B cell (primary cell): ENCODE measurements at regions not wholly inside any gene's neighbourhood (a gene's known extent, or its start where the extent isn't known, plus 50 kb on each side); places are given as distances from the start of the nearest gene placed in this dataset.

Source experiments
- ATAC-seq: fragments of 200-7000 bp; cut with Tn5 transposase; one replicate; pipeline ENCODE4 v1.10.0; 2021; ENCODE audit warnings: low read depth, mild to moderate bottlenecking, moderate number of reproducible peaks, moderate library complexity
- CTCF ChIA-PET: fragments of 350-600 bp; sonication (Branson Sonifier 250); formaldehyde crosslinking; loops from one replicate; lab custom pipeline; 2021; ENCODE audit warnings: antibody characterized with exemption, inconsistent platforms; lab: Charles Lee
- POLR2A ChIA-PET: fragments of 350-600 bp; sonication (Branson Sonifier 250); formaldehyde crosslinking; loops from one replicate; lab custom pipeline; 2021; ENCODE audit warnings: antibody characterized with exemption; lab: Charles Lee
- DNase-seq: peaks from one replicate; pipeline ENCODE4 v3.0.0; 2013
- H2AFZ ChIP-seq: 2 replicates; pipeline ENCODE4 v1.6.1; 2012; ENCODE audit warnings: mild to moderate bottlenecking, low read depth, low read length; ENCODE audit not compliant: insufficient read depth, poor library complexity, severe bottlenecking
- H3K27ac ChIP-seq, 2 donors: 1 replicate in 1 of 2; 2 replicates in 1 of 2; pipeline ENCODE4 v1.5.1; 2012 to 2013; ENCODE audit warnings: low read length in 2 of 2, mild to moderate bottlenecking in 2 of 2, moderate library complexity in 1 of 2
- H3K27me3 ChIP-seq, 4 experiments: fragments of 200-600 bp in 1 of 4; sonication (generic) in 1 of 4; replicated peaks in 1 of 4; 1 replicate in 2 of 4; 2 replicates in 2 of 4; pipeline versions ENCODE4 v1.6.1 to v1.7.0; 2013 to 2016; ENCODE audit warnings: low read length in 3 of 4, mild to moderate bottlenecking in 2 of 4, mixed read lengths in 1 of 4, moderate library complexity in 1 of 4; ENCODE audit not compliant: insufficient read depth in 4 of 4, control insufficient read depth in 3 of 4; ENCODE audit errors: control extremely low read depth in 1 of 4
- H3K36me3 ChIP-seq, 2 experiments: replicated peaks in 1 of 2; 1 replicate in 1 of 2; 2 replicates in 1 of 2; pipeline versions ENCODE4 v1.6.1 to v1.7.1; 2013; ENCODE audit warnings: low read length in 1 of 2; ENCODE audit not compliant: insufficient read depth in 2 of 2, control insufficient read depth in 1 of 2; ENCODE audit errors: control extremely low read depth in 1 of 2, extremely low read depth in 1 of 2
- H3K4me1 ChIP-seq, 2 donors: fragments of 200-600 bp in 1 of 2; sonication (generic) in 1 of 2; 1 replicate in 1 of 2; 2 replicates in 1 of 2; pipeline versions ENCODE4 v1.5.1 to v1.6.1; 2013 to 2017; ENCODE audit warnings: low read length in 2 of 2; ENCODE audit not compliant: control insufficient read depth in 2 of 2, insufficient read depth in 2 of 2
- H3K4me2 ChIP-seq: replicated peaks from 2 replicates; pipeline ENCODE3; 2012; ENCODE audit warnings: mild to moderate bottlenecking, low read depth, low read length; ENCODE audit not compliant: poor library complexity, severe bottlenecking
- H3K4me3 ChIP-seq, 5 experiments: fragments of 200-600 bp in 1 of 5; sonication (generic) in 1 of 5; 1 replicate in 3 of 5; 2 replicates in 2 of 5; pipeline versions ENCODE4 v1.5.1 to v1.7.0; 2011 to 2016; ENCODE audit warnings: low read length in 4 of 5, mild to moderate bottlenecking in 4 of 5, low read depth in 2 of 5, control low read depth in 1 of 5, moderate library complexity in 1 of 5; ENCODE audit not compliant: insufficient read depth in 1 of 5; ENCODE audit errors: control extremely low read depth in 1 of 5, extremely low read depth in 1 of 5
- H3K79me2 ChIP-seq: fragments of 200-600 bp; sonication (generic); one replicate; pipeline ENCODE4 v1.6.0; 2016; ENCODE audit warnings: low read length; ENCODE audit not compliant: control insufficient read depth, insufficient read depth
- H3K9ac ChIP-seq: fragments of 200-600 bp; sonication (generic); 2 replicates; pipeline ENCODE4 v1.6.1; 2017; ENCODE audit warnings: mild to moderate bottlenecking, low read length, moderate library complexity
- H3K9me3 ChIP-seq, 3 donors: one replicate each; pipeline versions ENCODE4 v1.6.1 to v1.7.1; 2013; ENCODE audit warnings: low read length in 2 of 3; ENCODE audit not compliant: control insufficient read depth in 2 of 3, insufficient read depth in 1 of 3; ENCODE audit errors: control extremely low read depth in 1 of 3
- H4K20me1 ChIP-seq: 2 replicates; pipeline ENCODE4 v1.6.0; 2012; ENCODE audit warnings: mild to moderate bottlenecking, low read length; ENCODE audit not compliant: insufficient read depth, control insufficient read depth, poor library complexity, severe bottlenecking
- H3K27ac Mint-ChIP-seq: one replicate; pipeline ENCODE4 v1.8.0; 2021; ENCODE audit warnings: mixed read lengths
- H3K27me3 Mint-ChIP-seq: one replicate; pipeline ENCODE4 v1.8.0; 2021; ENCODE audit warnings: mixed read lengths
- H3K4me1 Mint-ChIP-seq: one replicate; pipeline ENCODE4 v1.8.0; 2021; ENCODE audit warnings: mixed read lengths
- H3K4me3 Mint-ChIP-seq: one replicate; pipeline ENCODE4 v1.8.0; 2021; ENCODE audit warnings: mixed read lengths
- H3K9me3 Mint-ChIP-seq: one replicate; pipeline ENCODE4 v1.8.0; 2022; ENCODE audit warnings: mixed read lengths; ENCODE audit not compliant: insufficient read depth
- EZH2 ChIP-seq: IDR thresholded peaks from 2 replicates; pipeline ENCODE4 v1.6.1; 2012; ENCODE audit warnings: borderline replicate concordance, low read depth, mild to moderate bottlenecking, moderate library complexity, low read length; ENCODE audit not compliant: insufficient read depth, poor library complexity, severe bottlenecking
- WGBS: methylation state at CpG from one replicate; pipeline ENCODE4 v1.1.5; 2013; ENCODE audit warnings: missing lambda C conversion rate; ENCODE audit not compliant: insufficient coverage; 5-methylcytosine and 5-hydroxymethylcytosine counted together
- intact Hi-C: fragments of 100-400 bp; cut with micrococcal nuclease; formaldehyde crosslinking; loops from one replicate; pipeline ENCODE4 v1.10.0; 2022
- TF ChIP-seq, protein P1 (sequence below): fragments of 200-600 bp; IDR thresholded peaks from one replicate; pipeline ENCODE4 v1.8.0; 2022; ENCODE audit warnings: antibody characterized with exemption, mild to moderate bottlenecking

DNA sequence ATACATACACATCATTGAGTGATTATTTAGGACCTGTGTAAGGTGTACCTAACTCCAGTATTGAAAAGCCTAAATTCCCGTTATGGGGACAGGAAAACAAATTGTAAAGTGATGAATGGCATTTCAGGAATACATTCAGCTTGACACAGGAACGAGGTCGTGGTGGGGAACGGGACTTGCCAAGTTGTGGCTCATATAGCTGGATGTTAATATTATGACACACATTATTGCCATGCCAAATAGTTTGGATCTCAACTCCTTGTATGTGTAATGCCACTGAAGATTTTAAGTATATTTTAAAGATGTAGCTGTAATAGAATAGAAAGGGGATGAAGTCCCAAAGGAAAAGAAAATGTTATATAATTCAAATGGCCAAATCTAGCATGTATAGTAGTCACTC lies 227.2 kb upstream of the GOLIM4 start:
- TF ChIP-seq EZH2 = no peak
- TF ChIP-seq, protein P1, sequence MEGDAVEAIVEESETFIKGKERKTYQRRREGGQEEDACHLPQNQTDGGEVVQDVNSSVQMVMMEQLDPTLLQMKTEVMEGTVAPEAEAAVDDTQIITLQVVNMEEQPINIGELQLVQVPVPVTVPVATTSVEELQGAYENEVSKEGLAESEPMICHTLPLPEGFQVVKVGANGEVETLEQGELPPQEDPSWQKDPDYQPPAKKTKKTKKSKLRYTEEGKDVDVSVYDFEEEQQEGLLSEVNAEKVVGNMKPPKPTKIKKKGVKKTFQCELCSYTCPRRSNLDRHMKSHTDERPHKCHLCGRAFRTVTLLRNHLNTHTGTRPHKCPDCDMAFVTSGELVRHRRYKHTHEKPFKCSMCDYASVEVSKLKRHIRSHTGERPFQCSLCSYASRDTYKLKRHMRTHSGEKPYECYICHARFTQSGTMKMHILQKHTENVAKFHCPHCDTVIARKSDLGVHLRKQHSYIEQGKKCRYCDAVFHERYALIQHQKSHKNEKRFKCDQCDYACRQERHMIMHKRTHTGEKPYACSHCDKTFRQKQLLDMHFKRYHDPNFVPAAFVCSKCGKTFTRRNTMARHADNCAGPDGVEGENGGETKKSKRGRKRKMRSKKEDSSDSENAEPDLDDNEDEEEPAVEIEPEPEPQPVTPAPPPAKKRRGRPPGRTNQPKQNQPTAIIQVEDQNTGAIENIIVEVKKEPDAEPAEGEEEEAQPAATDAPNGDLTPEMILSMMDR = no peak
- H3K27ac Mint-ChIP-seq = no peak overlapping the region
- H3K4me2 ChIP-seq = no peak overlapping the region
- no peaks in the 10 kb centered on the region for H3K27me3 ChIP-seq
- no peaks in the 10 kb centered on the region for H3K4me1 ChIP-seq
- no peaks in the 10 kb centered on the region for H3K79me2 ChIP-seq
- DNase-seq = no peak
- no peaks in the 10 kb centered on the region for H3K4me1 Mint-ChIP-seq
- no peak overlapping the region for H2AFZ ChIP-seq
- H3K9ac ChIP-seq = no peak overlapping the region
- no peaks in the 10 kb centered on the region for H3K27me3 Mint-ChIP-seq
- no peaks in the 10 kb centered on the region for H3K9me3 Mint-ChIP-seq
- no peaks in the 10 kb centered on the region for H4K20me1 ChIP-seq
- no peak overlapping the region for H3K4me3 Mint-ChIP-seq
- H3K27ac ChIP-seq = no peak overlapping the region
- no peaks in the 10 kb centered on the region for H3K36me3 ChIP-seq
- intact Hi-C loops = no loop called here
- ChIA-PET POLR2A (no interaction called here), CTCF (no interaction called here)
- no peaks in the 10 kb centered on the region for H3K9me3 ChIP-seq
- WGBS = no CpG with 5 or more reads among the region's 4 CpGs
- H3K4me3 ChIP-seq = no peak overlapping the region
- no peak for ATAC-seq

DNA sequence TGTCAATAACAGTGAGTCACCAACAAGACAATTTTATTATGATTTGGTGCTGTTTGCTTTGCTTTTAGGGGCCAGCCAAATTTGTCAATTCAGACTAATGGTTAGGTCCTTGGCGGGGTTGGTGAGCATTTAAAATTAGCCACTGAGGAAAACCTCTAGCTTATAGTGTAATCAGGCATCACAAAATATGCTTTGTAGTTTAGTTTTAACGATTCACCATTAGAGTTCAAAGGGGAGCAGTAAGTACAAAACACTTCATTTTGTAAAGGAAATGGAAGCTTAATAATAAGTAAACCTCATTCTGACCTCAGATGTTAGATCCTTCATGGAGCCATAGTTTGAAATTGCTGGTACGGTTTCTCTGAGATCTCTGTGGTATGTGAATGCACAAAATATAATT lies 218.4 kb upstream of the GOLIM4 start:
- Histone ChIP-seq H3K36me3 (no peaks in the 10 kb centered on the region), H3K9ac (no peak overlapping the region), H3K4me2 (no peak overlapping the region), H2AFZ (no peak overlapping the region), H3K27me3 (no peaks in the 10 kb centered on the region), H3K27ac (no peak overlapping the region), H3K4me3 (no peak overlapping the region), H3K4me1 (no peaks in the 10 kb centered on the region), H3K9me3 (no peaks in the 10 kb centered on the region), H3K79me2 (no peaks in the 10 kb centered on the region), H4K20me1 (no peaks in the 10 kb centered on the region)
- no peaks in the 10 kb centered on the region for H3K27me3 Mint-ChIP-seq
- ATAC-seq (no peak), DNase-seq (no peak)
- WGBS = no CpG with 5 or more reads among the region's 3 CpGs
- no peaks in the 10 kb centered on the region for H3K9me3 Mint-ChIP-seq
- ChIA-PET POLR2A (no interaction called here), CTCF (no interaction called here)
- intact Hi-C loops = no loop called here
- no peaks in the 10 kb centered on the region for H3K4me1 Mint-ChIP-seq
- no peak for TF ChIP-seq EZH2
- TF ChIP-seq, protein P1 = no peak
- no peak overlapping the region for H3K4me3 Mint-ChIP-seq
- no peak overlapping the region for H3K27ac Mint-ChIP-seq
